ENCODE measurements at regions not wholly inside any gene's neighbourhood (a gene's known extent, or its start where the extent isn't known, plus 50 kb on each side); places are given as distances from the start of the nearest gene placed in this dataset.

DNA sequence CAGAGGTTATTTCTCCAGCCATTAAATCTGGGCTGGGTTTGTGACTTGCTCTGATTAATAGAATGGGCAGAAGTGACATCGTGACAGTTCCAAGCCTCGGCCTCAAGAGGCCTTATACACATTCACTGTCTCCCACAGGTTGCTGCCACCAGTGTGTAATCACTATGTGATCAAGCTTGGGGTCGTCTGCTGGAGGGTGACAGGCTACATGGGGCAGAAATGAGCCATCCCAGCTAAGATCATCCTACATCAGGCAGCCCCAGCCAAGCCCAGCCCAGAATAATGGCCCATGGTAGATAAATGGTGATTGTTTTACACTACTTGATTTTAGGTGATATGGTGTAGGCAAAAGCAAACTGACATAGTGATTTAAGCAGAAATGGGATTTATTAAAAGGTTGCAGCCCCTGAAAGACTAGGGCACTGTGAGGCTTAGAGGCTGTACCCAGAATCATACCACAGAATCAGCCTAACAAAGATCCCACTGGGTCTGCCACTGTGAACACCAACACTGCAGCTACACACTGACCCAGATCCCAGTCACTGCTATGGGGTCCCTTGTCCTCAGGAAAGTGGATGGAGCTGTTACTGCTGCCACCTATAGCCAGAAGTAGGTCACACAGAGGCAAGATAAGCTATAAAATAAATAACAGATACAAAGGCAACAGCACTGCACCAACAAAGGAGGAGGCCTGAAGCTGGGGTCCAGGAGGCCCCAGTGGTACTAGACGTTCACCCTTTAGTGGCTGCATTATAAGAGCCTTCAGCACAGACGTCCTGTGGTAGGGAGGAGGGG lies 159.6 kb upstream of the RBPJ start:
- Histone ChIP-seq H3K4me3 (ENCODE audit: low read length) (no peak overlapping the region), H3K79me2 (ENCODE audit: control insufficient read depth, insufficient read depth, low read length) (no peaks in the 10 kb centered on the region), H3K4me1 (ENCODE audit: control insufficient read depth, low read depth, low read length) (no peaks in the 10 kb centered on the region), H2AK5ac (ENCODE audit: low read length) (no peak overlapping the region), H3K4ac (ENCODE audit: low read depth, low read length) (no peak overlapping the region), H3K23ac (ENCODE audit: low read length) (no peak overlapping the region), H3K9ac (ENCODE audit: low read length) (no peak overlapping the region), H3K56ac (ENCODE audit: low read length) (no peak overlapping the region), H3K18ac (ENCODE audit: low read length) (no peak overlapping the region), H2BK15ac (replicated peaks; ENCODE audit: low read depth) (no peak overlapping the region), H3K36me3 (ENCODE audit: control insufficient read depth, insufficient read depth, low read length) (no peaks in the 10 kb centered on the region), H4K5ac (ENCODE audit: low read length) (no peak overlapping the region), H4K8ac (ENCODE audit: low read depth, low read length) (no peak overlapping the region), H2BK5ac (ENCODE audit: low read length) (no peak overlapping the region), H3K79me1 (ENCODE audit: low read length) (no peaks in the 10 kb centered on the region), H3K4me2 (ENCODE audit: low read length) (no peak overlapping the region), H2BK120ac (ENCODE audit: low read depth, low read length) (no peak overlapping the region), H3K27ac (ENCODE audit: low read depth, low read length) (no peak overlapping the region), H3K27me3 (ENCODE audit: insufficient read depth, low read length, poor library complexity) (no peaks in the 10 kb centered on the region)
- peak; percentile 66 for DNase-seq
- no CpG with 5 or more reads among the region's 5 CpGs for WGBS (ENCODE audit: extremely low coverage, insufficient coverage, low lambda C conversion rate)

DNA sequence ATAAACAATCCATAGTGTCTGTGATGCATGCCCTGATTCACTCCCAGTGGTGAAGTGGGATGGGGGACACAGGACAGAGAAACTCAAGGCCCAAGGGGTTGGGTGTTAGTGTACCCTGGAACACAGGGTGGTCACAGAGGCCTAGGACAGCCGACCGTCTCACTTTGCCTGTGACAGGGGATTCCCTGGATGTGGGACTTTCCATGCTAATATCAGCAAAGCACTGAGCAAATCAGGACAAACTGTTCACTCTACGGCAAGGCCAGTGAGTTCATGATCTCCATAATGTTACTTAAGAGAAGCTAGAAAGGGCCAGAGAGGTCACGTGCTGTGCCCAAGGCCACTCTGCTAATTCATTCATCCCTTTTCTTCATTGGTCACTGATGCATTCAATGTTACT lies 158.7 kb upstream of the RBPJ start:
- Histone ChIP-seq H3K27me3 (ENCODE audit: insufficient read depth, low read length, poor library complexity) (no peaks in the 10 kb centered on the region), H3K56ac (ENCODE audit: low read length) (no peak overlapping the region), H3K23ac (ENCODE audit: low read length) (no peak overlapping the region), H3K4ac (ENCODE audit: low read depth, low read length) (no peak overlapping the region), H3K27ac (ENCODE audit: low read depth, low read length) (no peak overlapping the region), H2AK5ac (ENCODE audit: low read length) (no peak overlapping the region), H2BK5ac (ENCODE audit: low read length) (no peak overlapping the region), H2BK15ac (replicated peaks; ENCODE audit: low read depth) (no peak overlapping the region), H3K4me3 (ENCODE audit: low read length) (no peak overlapping the region), H3K79me1 (ENCODE audit: low read length) (no peaks in the 10 kb centered on the region), H3K18ac (ENCODE audit: low read length) (no peak overlapping the region), H3K36me3 (ENCODE audit: control insufficient read depth, insufficient read depth, low read length) (no peaks in the 10 kb centered on the region), H3K4me2 (ENCODE audit: low read length) (no peak overlapping the region), H3K4me1 (ENCODE audit: control insufficient read depth, low read depth, low read length) (no peaks in the 10 kb centered on the region), H4K5ac (ENCODE audit: low read length) (no peak overlapping the region), H4K8ac (ENCODE audit: low read depth, low read length) (no peak overlapping the region), H3K79me2 (ENCODE audit: control insufficient read depth, insufficient read depth, low read length) (no peaks in the 10 kb centered on the region), H2BK120ac (ENCODE audit: low read depth, low read length) (no peak overlapping the region), H3K9ac (ENCODE audit: low read length) (no peak overlapping the region)
- DNase-seq: no peak
- no CpG with 5 or more reads among the region's 4 CpGs for WGBS (ENCODE audit: extremely low coverage, insufficient coverage, low lambda C conversion rate)

DNA sequence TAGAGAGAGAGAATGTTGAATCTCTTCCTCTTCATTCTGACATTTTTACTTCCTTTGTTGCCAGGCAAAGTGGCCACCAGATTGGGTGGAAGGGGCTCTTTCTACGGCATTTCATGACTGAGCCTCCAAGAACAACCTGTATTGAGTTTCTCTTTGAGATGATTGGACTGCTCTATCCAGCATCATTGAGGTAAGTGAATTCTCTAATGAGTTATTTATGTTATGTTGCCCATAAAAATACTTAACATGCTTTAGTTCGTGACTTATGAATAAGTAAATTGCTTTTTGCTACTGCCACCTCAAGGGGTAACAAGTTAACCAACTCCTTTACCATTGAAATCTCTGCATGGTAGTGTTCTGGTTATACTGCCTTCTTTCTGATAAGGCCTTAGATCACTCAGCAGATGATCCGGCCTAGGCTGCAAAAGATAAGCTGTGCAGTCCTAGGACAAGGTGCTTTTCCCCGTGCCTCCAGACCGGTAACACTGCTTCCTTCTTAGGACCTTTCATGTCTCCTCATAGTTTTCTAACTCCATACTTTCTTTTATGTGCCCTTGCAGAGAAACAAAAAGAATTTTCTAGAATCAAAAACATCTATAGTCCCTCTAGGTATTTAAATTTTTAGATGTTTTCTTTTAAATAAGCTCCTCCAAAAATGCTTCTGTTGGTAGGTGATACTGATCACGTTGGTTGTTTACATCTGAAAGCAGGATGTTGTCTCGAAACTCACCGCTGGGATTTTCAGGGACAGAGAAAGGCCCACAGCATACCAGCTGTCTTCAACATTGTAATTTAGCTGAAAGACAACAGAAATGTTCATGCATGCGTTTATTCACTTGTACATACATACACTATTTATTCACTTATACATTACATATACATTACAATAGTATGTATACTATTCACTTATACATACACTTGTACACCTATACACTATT lies 157.1 kb upstream of the RBPJ start:
- Histone ChIP-seq H3K23ac (ENCODE audit: low read length) (no peak overlapping the region), H3K4ac (ENCODE audit: low read depth, low read length) (no peak overlapping the region), H2BK120ac (ENCODE audit: low read depth, low read length) (no peak overlapping the region), H3K4me2 (ENCODE audit: low read length) (no peak overlapping the region), H3K79me2 (ENCODE audit: control insufficient read depth, insufficient read depth, low read length) (no peaks in the 10 kb centered on the region), H2AK5ac (ENCODE audit: low read length) (no peak overlapping the region), H3K56ac (ENCODE audit: low read length) (no peak overlapping the region), H3K79me1 (ENCODE audit: low read length) (no peaks in the 10 kb centered on the region), H2BK15ac (replicated peaks; ENCODE audit: low read depth) (no peak overlapping the region), H4K8ac (ENCODE audit: low read depth, low read length) (no peak overlapping the region), H3K36me3 (ENCODE audit: control insufficient read depth, insufficient read depth, low read length) (no peaks in the 10 kb centered on the region), H3K27me3 (ENCODE audit: insufficient read depth, low read length, poor library complexity) (no peaks in the 10 kb centered on the region), H3K18ac (ENCODE audit: low read length) (no peak overlapping the region), H2BK5ac (ENCODE audit: low read length) (no peak overlapping the region), H4K5ac (ENCODE audit: low read length) (no peak overlapping the region), H3K4me1 (ENCODE audit: control insufficient read depth, low read depth, low read length) (no peaks in the 10 kb centered on the region), H3K9ac (ENCODE audit: low read length) (no peak overlapping the region), H3K4me3 (ENCODE audit: low read length) (no peak overlapping the region), H3K27ac (ENCODE audit: low read depth, low read length) (no peak overlapping the region)
- no CpG with 5 or more reads among the region's 9 CpGs for WGBS (ENCODE audit: extremely low coverage, insufficient coverage, low lambda C conversion rate)
- no peak for DNase-seq

DNA sequence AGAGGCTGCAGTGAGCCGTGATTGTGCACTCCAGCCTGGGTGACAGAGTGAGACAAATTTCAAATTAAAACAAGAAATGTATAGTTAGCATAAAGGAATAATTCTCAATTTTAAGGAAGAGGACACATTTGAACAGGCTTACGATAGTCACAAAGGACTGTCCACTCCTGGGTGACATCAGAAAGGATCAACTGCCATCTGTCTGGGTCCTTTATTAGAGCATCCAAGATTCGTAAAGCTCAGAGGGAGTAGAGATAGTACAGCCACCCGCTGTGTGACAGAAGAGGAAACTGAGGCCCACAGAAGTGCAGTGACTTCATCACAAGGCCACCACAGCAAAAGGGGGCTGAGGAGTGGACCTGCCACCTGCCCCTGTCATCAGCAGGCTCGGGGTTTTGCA lies 149.3 kb upstream of the RBPJ start:
- no peak overlapping the region for H3K4me2 ChIP-seq (ENCODE audit: low read length)
- H3K4me3 ChIP-seq (ENCODE audit: low read length): no peak overlapping the region
- no peaks in the 10 kb centered on the region for H3K36me3 ChIP-seq (ENCODE audit: control insufficient read depth, insufficient read depth, low read length)
- H3K79me1 ChIP-seq (ENCODE audit: low read length): no peaks in the 10 kb centered on the region
- no peak overlapping the region for H3K9ac ChIP-seq (ENCODE audit: low read length)
- H4K8ac ChIP-seq (ENCODE audit: low read depth, low read length): no peak overlapping the region
- no peak overlapping the region for H3K18ac ChIP-seq (ENCODE audit: low read length)
- no peak overlapping the region for H2BK15ac ChIP-seq (replicated peaks; ENCODE audit: low read depth)
- H4K5ac ChIP-seq (ENCODE audit: low read length): no peak overlapping the region
- H2AK5ac ChIP-seq (ENCODE audit: low read length): no peak overlapping the region
- no peaks in the 10 kb centered on the region for H3K79me2 ChIP-seq (ENCODE audit: control insufficient read depth, insufficient read depth, low read length)
- no peaks in the 10 kb centered on the region for H3K27me3 ChIP-seq (ENCODE audit: insufficient read depth, low read length, poor library complexity)
- no peak overlapping the region for H3K56ac ChIP-seq (ENCODE audit: low read length)
- DNase-seq: no peak
- no peak overlapping the region for H2BK120ac ChIP-seq (ENCODE audit: low read depth, low read length)
- H2BK5ac ChIP-seq (ENCODE audit: low read length): no peak overlapping the region
- peaks cover 3% of the 10 kb centered on the region for H3K4me1 ChIP-seq (ENCODE audit: control insufficient read depth, low read depth, low read length)
- no peak overlapping the region for H3K23ac ChIP-seq (ENCODE audit: low read length)
- no peak overlapping the region for H3K27ac ChIP-seq (ENCODE audit: low read depth, low read length)
- WGBS (ENCODE audit: extremely low coverage, insufficient coverage, low lambda C conversion rate): no CpG with 5 or more reads among the region's 5 CpGs
- H3K4ac ChIP-seq (ENCODE audit: low read depth, low read length): no peak overlapping the region

DNA sequence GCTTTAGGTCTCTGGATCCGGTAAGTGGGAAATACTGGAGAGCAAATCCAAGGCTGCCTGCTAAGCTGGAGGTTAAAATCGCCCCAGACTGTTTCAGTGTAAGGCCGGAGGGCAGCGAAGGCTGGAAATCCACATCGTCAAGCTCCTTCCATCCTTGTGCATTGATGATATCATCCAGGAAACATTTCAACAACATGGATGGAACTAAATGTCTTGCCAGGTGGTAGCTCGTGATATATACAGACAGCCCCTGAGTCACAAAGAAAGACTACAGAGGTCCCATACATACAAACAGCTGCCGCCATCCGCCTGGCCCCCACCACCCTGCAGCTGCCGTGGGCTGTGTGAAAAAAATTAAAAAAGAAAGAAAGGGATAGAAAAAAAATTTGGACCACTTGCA lies 148.9 kb upstream of the RBPJ start:
- Histone ChIP-seq H3K9ac (ENCODE audit: low read length) (no peak overlapping the region), H3K4me3 (ENCODE audit: low read length) (no peak overlapping the region), H3K79me1 (ENCODE audit: low read length) (no peaks in the 10 kb centered on the region), H3K4ac (ENCODE audit: low read depth, low read length) (no peak overlapping the region), H3K36me3 (ENCODE audit: control insufficient read depth, insufficient read depth, low read length) (no peaks in the 10 kb centered on the region), H3K79me2 (ENCODE audit: control insufficient read depth, insufficient read depth, low read length) (no peaks in the 10 kb centered on the region), H2BK5ac (ENCODE audit: low read length) (no peak overlapping the region), H4K5ac (ENCODE audit: low read length) (no peak overlapping the region), H3K18ac (ENCODE audit: low read length) (no peak overlapping the region), H2BK15ac (replicated peaks; ENCODE audit: low read depth) (no peak overlapping the region), H2BK120ac (ENCODE audit: low read depth, low read length) (no peak overlapping the region), H4K8ac (ENCODE audit: low read depth, low read length) (no peak overlapping the region), H3K4me1 (ENCODE audit: control insufficient read depth, low read depth, low read length) (peaks cover 3% of the 10 kb centered on the region), H3K27me3 (ENCODE audit: insufficient read depth, low read length, poor library complexity) (no peaks in the 10 kb centered on the region), H3K23ac (ENCODE audit: low read length) (no peak overlapping the region), H3K4me2 (ENCODE audit: low read length) (no peak overlapping the region), H2AK5ac (ENCODE audit: low read length) (no peak overlapping the region), H3K56ac (ENCODE audit: low read length) (no peak overlapping the region), H3K27ac (ENCODE audit: low read depth, low read length) (no peak overlapping the region)
- WGBS (ENCODE audit: extremely low coverage, insufficient coverage, low lambda C conversion rate): no CpG with 5 or more reads among the region's 9 CpGs
- no peak for DNase-seq

Data from mesendoderm (in vitro differentiated cells).